Skeletal muscle cell (primary cell): ENCODE measurements at regions not wholly inside any gene's neighbourhood (a gene's known extent, or its start where the extent isn't known, plus 50 kb on each side); places are given as distances from the start of the nearest gene placed in this dataset.
"Not testable (repeated sequence)": the region's sequence is repeated elsewhere in the genome, so short reads cannot be mapped to it uniquely, and the experiment has no call there.

ENCODE experiments used
- DNase-seq: peaks from one replicate; pipeline ENCODE4 v3.0.0-alpha.2; 2010; ENCODE audit warnings: low read depth
- H3K4me3 ChIP-seq: 2 replicates; pipeline ENCODE4 v1.5.1; 2011; ENCODE audit warnings: low read depth, mild to moderate bottlenecking, control low read depth, low read length, moderate library complexity

DNA sequence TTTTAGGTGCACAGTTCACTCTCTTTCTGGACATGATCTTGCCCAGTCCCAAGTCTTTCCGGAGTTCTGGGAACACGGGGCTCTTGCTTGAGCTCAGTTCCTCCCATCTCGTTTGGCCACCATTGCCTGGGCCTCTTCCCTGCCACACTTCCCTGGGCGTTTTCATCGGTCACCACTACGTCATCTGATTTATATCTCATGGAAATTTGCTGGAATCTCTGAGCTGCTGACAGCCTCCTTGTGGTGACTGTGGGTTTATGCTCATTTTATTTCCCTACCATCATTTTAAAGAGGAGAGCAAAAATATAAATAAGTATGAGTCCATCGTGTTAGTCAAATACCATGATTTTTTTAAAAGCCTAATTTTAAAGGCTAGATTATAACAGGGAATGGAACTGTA lies 449.1 kb upstream of the KAZN start:
- no peak overlapping the region for H3K4me3 ChIP-seq
- no peak for DNase-seq

DNA sequence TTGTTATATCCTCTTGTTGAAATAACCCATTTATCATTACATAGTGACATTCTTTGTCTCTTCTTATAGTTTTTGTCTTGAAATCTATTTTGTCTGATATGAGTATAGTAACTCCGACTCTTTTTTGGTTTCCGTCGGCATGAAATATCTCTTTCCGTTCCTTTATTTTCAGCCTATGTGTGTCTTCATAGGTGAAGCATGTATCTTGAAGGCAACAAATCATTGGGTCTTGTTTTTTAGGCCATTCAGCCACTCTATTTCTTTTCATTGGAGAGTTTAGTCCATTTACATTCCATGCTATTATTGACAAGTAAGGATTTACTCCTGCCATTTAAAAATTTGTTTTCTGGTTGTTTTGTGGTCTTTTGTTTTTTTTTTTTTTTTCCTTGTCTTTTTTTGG lies 441.9 kb upstream of the KAZN start:
- DNase-seq: no peak
- H3K4me3 ChIP-seq: no peak overlapping the region

DNA sequence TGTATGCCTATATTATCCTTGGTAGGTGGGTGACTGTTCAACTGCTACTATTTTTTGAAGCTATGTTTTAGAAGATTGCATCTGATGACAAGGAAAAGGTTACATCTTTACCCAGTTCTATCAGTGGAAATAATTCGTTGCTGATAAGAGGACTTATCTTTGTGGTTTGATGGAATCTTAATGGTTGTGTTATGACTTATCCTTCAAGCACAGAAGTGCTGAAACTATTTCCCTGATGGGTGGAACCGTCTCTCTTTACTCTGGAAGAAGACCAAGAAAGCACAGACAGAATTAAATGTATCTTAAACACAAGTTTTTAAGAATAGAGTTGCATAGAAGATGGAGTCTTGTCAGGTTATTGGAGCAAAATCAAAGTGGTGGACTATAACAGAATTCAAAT lies 437.7 kb upstream of the KAZN start:
- H3K4me3 ChIP-seq: no peak overlapping the region
- no peak for DNase-seq

DNA sequence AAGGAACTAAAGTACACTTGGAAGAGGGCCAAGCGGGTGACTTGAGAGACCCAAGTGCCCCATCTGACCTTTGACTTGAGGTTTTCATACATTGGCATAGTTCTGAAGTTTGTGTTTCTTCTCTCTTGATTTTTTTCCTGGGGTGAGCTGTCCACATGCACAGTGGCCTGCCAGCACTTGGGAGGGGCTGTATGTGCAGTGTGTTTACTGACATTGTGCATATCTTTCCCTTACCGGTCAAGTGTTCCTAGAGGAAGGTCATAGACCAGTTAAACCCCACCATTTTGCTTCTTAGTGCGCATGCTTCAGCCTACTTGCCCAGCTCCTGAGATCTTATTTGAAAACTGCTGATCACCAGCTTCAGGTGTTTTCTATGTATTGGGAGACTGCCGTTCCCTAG lies 435.2 kb upstream of the KAZN start:
- no peak overlapping the region for H3K4me3 ChIP-seq
- no peak for DNase-seq

DNA sequence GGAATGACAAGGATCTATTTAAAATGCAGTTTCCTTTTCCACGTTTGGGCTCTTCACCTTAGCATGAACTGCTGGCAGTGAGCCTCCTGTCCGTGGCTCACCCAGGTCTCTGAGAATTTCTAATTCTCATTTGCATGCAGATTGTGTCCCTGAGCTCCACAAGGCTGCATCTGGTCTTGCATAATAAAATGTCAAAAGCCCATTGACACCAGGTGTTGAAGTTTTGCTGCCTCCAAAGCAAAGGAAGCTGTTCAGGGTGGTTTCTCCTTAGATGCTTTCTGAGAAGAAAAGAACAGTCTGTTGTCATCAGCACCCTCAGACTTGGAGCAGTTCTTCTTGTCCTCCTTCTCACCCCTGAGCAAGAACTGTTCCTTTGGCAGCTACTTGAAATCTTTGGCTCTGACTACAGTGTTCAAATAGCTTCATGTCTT lies 433.1 kb upstream of the KAZN start:
- DNase-seq: no peak
- no peak overlapping the region for H3K4me3 ChIP-seq

DNA sequence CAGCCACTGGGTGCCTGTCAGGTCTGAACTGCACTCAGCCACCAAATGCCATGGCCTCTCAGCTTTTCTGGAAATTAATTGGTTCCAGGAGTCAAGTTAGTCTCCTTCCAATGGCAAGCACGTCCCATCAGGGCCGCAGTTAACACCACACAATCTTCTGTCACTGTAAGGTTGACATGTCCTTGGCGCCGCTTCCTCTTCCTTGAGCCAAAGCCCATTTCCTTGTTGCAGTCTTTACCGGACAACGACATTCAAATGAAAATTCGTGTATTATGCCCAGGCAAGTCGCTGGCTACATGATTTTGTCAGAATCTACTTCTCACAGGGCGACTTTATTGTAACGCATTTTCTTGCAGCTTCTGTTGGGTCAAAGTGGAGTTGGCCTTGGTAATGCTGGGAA lies 430.6 kb upstream of the KAZN start:
- no peak for DNase-seq
- H3K4me3 ChIP-seq: no peak overlapping the region

DNA sequence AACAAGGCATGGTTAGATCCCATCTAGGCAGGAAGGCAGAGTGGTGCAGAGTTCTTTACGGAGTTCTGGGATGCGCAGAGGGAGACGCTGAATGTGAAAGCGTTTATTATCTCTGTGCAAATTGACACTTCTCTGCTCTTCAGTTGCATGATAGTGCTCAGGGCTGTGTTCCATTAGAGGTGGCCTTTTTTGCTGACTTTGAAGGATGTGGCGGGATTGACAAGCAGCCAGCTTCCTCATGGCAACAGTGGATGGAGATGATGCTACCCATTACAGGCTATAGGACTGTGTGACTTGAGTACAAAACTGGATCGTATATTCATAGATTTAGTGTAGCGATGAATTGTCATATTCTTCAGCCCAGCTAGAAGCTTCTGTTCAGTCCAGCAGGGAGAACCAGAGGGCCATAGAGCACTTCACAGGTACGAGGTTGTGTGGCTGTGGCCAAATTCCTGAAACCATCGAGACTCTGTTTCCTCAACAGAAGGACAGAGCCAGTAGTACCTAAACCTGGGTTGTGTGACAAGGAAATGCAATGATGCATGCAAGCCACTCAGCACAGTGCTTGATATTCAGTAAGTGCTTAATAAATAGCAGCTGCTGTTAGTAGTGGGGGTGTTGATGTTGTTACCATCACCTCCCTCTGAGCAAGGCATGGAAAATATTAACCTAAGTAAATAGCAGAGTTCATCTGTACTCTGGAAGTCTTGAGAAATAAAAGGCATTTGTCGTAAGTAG lies 430.0 kb upstream of the KAZN start:
- DNase-seq: no peak
- H3K4me3 ChIP-seq: no peak overlapping the region

DNA sequence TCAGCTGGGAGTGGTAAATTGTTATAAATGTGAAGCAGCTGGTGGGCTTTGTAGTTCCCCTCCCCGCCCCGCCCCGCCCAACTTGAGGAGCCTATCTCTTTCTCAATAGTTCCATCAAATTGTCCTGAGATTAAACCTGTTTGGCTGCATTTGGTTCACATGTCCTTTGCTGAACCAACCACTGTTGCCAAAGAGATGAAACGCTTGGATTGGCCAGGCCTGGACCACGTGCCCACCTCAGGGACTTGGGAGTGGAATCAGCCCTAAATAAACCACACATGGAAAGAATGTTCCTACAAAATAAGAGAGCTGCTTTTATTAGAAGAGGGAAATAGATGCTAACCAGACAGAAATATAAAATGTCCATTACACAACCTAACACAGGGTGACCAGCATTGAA lies 424.9 kb upstream of the KAZN start:
- no peak for DNase-seq
- no peak overlapping the region for H3K4me3 ChIP-seq

DNA sequence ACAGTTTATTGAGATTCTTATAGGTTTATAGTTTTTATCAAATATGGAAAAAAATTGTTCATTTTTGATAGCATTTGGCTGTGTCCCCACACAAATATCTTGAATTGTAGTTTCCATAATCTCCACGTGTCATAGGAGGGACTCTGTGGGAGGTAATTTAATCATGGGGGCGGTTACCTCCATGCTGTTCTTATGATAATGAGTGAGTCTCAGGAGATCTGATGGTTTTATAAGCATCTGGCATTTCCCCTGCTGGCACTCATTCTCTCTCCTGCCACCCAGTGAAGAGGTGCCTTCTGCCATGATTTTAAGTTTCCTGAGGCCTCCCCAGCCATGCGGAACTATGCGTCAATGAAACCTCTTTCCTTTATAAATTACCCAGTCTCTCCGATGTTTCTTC lies 420.6 kb upstream of the KAZN start:
- not testable (repeated sequence) for DNase-seq, H3K4me3 ChIP-seq

DNA sequence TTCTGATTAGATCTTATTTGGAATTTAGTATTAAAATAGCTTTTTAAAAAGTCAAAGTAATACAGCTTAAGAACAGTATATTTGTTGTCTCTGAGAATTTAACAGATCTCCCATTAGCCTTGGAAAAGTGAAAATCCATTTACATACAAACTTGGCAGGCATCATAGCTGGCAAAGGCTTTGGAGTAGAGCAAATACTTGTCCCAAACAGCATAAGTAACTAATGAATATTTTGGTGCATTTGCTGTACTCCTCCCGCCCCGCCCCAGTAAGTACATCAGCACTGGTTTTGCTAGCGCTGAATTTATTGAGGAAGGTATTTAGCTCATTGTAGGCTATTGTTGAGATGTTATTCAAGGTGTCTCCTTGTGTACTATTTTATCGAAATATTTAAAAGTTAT lies 417.7 kb upstream of the KAZN start:
- H3K4me3 ChIP-seq: no peak overlapping the region
- no peak for DNase-seq

DNA sequence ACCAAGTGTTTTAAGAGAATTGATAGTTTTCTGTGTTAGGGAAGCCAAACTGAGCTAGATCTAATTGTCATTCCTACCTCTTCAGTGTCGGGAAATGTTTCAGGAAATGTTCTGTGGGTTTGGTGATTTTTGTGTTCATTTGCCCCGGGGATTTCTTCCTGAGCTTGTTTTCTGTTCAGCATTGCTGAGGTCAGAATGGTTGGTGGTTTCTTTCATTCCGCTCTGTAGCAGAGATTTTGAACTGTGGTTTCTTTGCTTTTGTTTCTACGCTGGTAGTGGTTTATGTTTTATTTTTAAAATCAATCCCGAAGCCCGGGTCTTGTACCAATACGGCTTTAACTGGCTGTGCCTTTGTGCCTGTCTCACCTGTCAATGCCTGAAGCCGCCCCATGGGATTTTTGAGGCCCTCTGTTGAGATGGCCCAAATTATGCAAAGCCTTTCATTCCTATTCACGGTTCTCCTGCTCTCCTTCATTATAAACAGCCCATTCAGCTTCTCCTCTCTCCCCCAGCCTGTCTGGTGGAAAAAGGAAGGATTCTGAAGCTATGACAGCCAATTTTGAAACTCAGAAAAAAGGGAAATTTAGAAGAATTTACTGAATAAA lies 417.2 kb upstream of the KAZN start:
- DNase-seq: no peak
- no peak overlapping the region for H3K4me3 ChIP-seq

DNA sequence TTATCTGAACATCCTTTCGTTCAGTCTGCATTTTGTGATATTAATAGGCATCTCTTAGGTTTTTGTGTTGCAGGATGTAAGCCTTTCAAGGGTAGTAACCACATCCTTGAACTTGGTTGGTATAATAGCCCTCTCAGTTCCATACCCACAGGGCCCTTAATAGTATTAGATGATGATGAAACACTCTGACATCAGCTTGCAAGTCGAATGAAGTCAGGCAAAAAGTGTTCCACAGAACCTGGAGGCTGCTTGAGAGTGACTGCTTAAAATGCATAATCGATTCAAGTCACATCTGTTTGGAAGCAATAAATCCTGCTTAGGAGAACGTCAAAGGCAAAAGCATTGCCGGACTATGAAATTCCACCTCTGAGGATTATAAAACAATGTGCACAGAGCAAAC lies 415.6 kb upstream of the KAZN start:
- DNase-seq: no peak
- H3K4me3 ChIP-seq: no peak overlapping the region

DNA sequence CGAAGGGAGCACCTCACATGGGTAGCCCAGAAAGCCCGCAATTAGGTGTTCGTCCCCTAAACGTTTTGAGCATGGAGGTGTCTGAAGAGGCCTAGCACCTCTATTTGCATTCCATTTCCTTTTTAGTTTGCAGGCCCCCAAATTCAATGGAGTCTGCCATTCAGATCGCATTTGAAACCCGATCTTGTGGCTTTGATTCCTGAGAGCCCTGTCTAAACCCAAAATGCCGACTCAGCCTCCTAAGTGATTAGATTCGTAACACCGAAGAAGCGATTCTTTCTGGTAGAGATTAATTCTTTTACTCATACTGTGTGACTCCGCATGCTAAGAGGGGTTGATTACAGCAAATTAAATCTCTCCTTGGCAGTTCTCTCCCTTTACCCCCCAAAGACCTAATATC lies 415.2 kb upstream of the KAZN start:
- no peak for DNase-seq
- H3K4me3 ChIP-seq: no peak overlapping the region

DNA sequence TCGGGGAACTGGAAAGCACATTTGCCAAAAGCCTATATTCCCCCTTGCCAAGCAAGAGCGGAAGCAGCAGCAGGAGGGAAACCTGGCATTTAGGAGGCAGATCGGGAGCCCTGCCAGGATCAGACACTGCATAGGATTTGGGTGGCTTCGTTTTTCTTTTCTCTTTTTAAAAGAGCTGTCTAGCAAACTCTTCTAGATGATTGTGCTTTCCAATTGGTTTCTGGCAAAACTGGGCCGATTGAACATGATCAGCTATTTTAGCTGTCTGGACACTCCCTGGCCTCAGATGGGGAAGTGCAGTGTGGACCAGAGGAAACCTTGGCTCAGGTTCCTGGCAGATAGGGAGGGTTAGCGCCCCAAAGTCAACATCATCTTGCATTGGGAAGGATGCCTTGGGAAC lies 414.0 kb upstream of the KAZN start:
- no peak overlapping the region for H3K4me3 ChIP-seq
- no peak for DNase-seq

DNA sequence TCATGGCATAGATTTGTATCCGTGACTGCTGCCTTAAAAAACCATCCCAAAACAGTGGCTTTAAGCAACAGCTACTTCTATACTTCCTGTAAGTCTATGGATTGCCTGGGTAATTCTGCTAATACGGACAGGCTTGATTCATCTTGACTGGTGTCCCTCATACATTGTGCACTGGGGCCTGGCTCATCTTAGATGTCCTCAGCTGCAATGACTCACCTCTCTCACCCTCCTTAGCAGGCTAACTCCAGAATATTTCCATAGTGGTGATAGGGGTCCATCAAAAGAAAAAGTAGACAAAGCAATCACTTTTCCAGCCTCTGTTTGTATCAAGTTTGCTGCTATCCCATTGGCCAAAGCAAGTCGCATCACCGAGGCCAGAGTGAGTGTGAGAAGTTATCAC lies 409.1 kb upstream of the KAZN start:
- H3K4me3 ChIP-seq: no peak overlapping the region
- DNase-seq: no peak

DNA sequence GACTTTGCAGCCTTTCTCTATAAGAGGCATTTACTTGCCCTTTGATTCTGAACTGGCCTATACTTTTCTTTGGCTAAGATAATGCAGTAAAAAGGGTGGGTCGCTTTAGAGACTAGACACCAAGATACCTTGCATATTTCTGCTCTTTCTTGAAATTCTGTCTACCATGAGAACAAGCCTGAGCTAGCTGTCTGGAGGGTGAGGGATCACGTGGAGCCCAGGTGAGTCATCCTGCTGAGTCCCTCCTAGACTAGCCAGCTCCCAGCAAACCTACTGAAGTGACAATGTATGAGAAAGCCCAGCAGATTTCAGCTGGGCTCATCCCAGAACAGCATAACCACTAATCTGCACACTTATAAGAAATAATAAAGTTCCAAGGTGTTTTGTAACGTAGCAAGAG lies 408.0 kb upstream of the KAZN start:
- H3K4me3 ChIP-seq: no peak overlapping the region
- no peak for DNase-seq

DNA sequence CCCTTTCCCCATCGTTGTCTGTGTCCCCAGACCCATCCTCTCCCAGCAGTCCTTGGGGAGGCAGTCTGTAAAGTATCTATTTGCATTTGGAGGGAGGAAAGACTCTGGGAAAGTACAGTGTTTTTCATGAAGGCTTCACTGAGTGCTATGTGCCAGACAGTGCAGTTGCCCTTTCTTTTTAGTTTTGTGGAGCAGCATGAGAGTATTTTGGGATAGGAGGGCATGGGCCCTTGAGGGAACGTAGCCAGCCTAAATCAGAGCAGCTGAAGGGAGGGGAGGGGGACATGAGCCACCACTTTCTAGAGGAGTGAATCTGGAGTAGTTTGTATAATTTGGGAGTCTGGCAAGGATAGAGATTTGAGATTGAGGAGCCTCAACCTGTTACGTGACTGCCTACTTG lies 404.0 kb upstream of the KAZN start:
- no peak for DNase-seq
- H3K4me3 ChIP-seq: no peak overlapping the region

DNA sequence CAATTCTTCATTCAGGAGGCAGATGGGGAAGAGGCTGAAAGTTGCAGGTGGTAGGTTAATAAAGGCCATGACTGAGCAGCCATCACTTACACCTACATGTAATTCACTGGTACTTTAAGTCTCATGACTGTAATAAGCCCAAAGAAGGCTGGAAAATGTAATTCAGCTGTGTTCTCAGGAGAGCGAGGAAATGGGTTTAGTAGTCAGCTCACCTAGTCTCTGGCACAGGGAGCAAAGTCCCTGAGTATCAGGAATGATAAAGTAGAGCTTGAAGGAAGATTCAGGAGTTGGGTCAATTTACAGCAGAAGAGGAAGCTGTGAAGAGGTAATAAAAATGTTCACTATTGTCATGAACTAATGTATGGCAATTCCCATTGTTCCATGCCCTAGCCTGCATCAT lies 393.4 kb upstream of the KAZN start:
- no peak overlapping the region for H3K4me3 ChIP-seq
- DNase-seq: no peak

DNA sequence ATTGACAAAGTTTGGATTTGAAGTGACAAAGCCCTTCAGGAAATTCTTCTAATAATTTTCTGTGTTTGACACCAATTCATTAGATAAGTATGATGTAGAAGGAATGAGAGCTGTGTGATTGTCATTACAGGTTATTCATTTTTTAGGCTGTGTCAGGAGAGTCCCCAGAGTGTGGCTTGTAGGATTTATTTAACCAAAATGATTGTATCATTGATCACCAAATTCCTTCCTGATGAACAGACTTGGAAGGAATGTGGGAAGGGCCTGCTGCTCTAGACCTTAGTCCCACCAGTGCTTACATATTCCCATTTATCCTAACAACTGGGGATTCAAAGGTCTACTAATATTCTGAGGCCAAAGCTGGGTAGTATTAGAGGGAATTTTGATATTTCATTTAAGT lies 383.3 kb upstream of the KAZN start:
- no peak overlapping the region for H3K4me3 ChIP-seq
- no peak for DNase-seq

DNA sequence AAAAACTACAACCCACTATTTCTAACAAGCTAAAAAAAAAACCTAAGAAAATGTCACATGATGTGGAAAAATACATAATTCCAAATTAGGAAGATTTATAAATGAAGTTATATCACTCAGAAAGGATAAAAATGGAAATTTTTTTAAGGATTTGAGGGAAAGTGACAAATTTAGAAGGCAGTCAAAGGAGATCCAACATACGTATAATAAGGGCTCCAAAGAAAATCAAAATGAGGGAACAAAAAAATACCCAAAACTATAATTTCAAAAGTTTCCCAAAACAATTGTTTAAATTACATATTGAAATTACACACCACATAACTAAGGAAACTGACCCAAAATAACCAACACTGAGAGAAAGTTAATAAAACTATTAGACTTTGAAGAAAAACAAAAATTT lies 381.1 kb upstream of the KAZN start:
- no peak overlapping the region for H3K4me3 ChIP-seq
- no peak for DNase-seq

DNA sequence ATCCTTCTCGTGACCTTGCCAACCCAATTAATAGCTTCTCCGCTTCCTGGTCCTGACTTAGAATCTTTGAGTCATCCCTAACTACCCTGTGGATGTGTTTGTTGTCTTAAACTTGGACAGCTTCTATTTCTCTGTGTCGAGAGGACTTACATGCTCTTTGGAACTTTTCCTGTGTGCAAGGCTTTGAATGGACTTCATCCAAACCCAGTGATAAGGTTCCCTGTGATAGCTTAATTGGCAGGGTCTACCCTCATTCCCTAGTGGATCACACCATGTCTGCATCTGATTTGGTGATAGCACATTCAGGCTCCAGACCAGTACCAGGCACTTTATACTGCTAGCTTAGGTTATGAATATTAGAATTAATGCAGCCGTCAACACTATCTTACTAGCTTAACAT lies 378.2 kb upstream of the KAZN start:
- no peak for DNase-seq
- H3K4me3 ChIP-seq: no peak overlapping the region

DNA sequence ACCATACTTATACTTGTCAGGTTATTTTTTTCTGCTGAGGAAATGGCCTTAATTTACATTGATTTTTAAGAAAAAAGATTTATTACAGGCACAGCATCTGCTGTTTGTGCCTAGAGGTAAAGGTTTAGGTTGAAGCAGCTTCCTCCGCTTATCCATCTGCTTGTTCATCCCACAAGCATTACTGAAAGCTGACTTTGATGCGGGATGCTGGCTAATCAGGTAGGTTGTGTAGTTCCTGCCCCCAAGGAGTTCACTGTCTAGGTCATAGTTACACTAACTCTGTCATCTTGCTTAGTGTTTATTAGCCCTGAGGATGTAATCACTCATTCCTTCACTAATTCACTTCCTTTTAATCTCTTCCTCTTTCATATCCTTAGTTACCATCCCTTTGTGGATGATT lies 377.7 kb upstream of the KAZN start:
- no peak for DNase-seq
- no peak overlapping the region for H3K4me3 ChIP-seq
